ENCODE measurements at regions not wholly inside any gene's neighbourhood (a gene's known extent, or its start where the extent isn't known, plus 50 kb on each side); places are given as distances from the start of the nearest gene placed in this dataset.

- TF ChIP-seq CTCF (IDR thresholded peaks at IDR 0.05): peak; percentile 74
- Mint-ChIP-seq H3K4me3 (ENCODE audit: unreplicated experiment) (no peak overlapping the region), H3K27ac (ENCODE audit: unreplicated experiment) (no peak overlapping the region), H3K4me1 (ENCODE audit: low read depth) (peaks cover 24% of the 10 kb centered on the region), H3K36me3 (ENCODE audit: low read depth) (no peaks in the 10 kb centered on the region), H3K27me3 (ENCODE audit: low read depth) (peaks cover 1% of the 10 kb centered on the region), H3K9me3 (ENCODE audit: low read depth) (no peaks in the 10 kb centered on the region)
- no peak for DNase-seq (ENCODE audit: low spot score)
These were observed 95.1 kb downstream of the ZFP36L2 start for GRCh38 chr2:43131051-43131889.

GRCh38 chr2:43130548-43130875 is 95.9 kb downstream of the ZFP36L2 start:
- no peak for DNase-seq (ENCODE audit: low spot score)
- Mint-ChIP-seq H3K27ac (ENCODE audit: unreplicated experiment) (no peak overlapping the region), H3K36me3 (ENCODE audit: low read depth) (no peaks in the 10 kb centered on the region), H3K4me1 (ENCODE audit: low read depth) (peaks cover 24% of the 10 kb centered on the region), H3K27me3 (ENCODE audit: low read depth) (no peaks in the 10 kb centered on the region), H3K4me3 (ENCODE audit: unreplicated experiment) (no peak overlapping the region), H3K9me3 (ENCODE audit: low read depth) (no peaks in the 10 kb centered on the region)
- TF ChIP-seq CTCF (IDR thresholded peaks at IDR 0.05): no peak

- Mint-ChIP-seq H3K4me3 (ENCODE audit: unreplicated experiment) (no peak overlapping the region), H3K27ac (ENCODE audit: unreplicated experiment) (no peak overlapping the region), H3K27me3 (ENCODE audit: low read depth) (no peaks in the 10 kb centered on the region), H3K4me1 (ENCODE audit: low read depth) (peaks cover 24% of the 10 kb centered on the region), H3K9me3 (ENCODE audit: low read depth) (no peaks in the 10 kb centered on the region), H3K36me3 (ENCODE audit: low read depth) (no peaks in the 10 kb centered on the region)
- DNase-seq (ENCODE audit: low spot score): no peak
- TF ChIP-seq CTCF (IDR thresholded peaks at IDR 0.05): no peak
These were observed 96.5 kb downstream of the ZFP36L2 start for GRCh38 chr2:43129676-43130547.

- no peak overlapping the region for H3K27ac Mint-ChIP-seq (ENCODE audit: unreplicated experiment)
- H3K4me1 Mint-ChIP-seq (ENCODE audit: low read depth): peaks cover 24% of the 10 kb centered on the region
- H3K4me3 Mint-ChIP-seq (ENCODE audit: unreplicated experiment): no peak overlapping the region
- TF ChIP-seq CTCF (IDR thresholded peaks at IDR 0.05): no peak
- no peaks in the 10 kb centered on the region for H3K36me3 Mint-ChIP-seq (ENCODE audit: low read depth)
- no peak for DNase-seq (ENCODE audit: low spot score)
- no peaks in the 10 kb centered on the region for H3K9me3 Mint-ChIP-seq (ENCODE audit: low read depth)
- peaks cover 3% of the 10 kb centered on the region for H3K27me3 Mint-ChIP-seq (ENCODE audit: low read depth)
These were observed 97.8 kb downstream of the ZFP36L2 start for GRCh38 chr2:43128559-43128955.

- Mint-ChIP-seq H3K9me3 (ENCODE audit: low read depth) (no peaks in the 10 kb centered on the region), H3K4me3 (ENCODE audit: unreplicated experiment) (no peak overlapping the region), H3K27me3 (ENCODE audit: low read depth) (peaks cover 3% of the 10 kb centered on the region), H3K4me1 (ENCODE audit: low read depth) (peaks cover 24% of the 10 kb centered on the region), H3K27ac (ENCODE audit: unreplicated experiment) (no peak overlapping the region), H3K36me3 (ENCODE audit: low read depth) (no peaks in the 10 kb centered on the region)
- DNase-seq (ENCODE audit: low spot score): no peak
- TF ChIP-seq CTCF (IDR thresholded peaks at IDR 0.05): no peak
These were observed 98.4 kb downstream of the ZFP36L2 start for GRCh38 chr2:43127941-43128558.
